Loucy (cell line): ENCODE measurements at regions not wholly inside any gene's neighbourhood (a gene's known extent, or its start where the extent isn't known, plus 50 kb on each side); places are given as distances from the start of the nearest gene placed in this dataset.

Experiments
- CTCF ChIP-seq: fragments of 200-600 bp; sonication (generic); conservative IDR thresholded peaks from 2 replicates; pipeline ENCODE4 v1.5.1; 2014; ENCODE audit warnings: mild to moderate bottlenecking, antibody characterized with exemption, low read length
- EZH2phosphoT487 ChIP-seq: fragments of 200-600 bp; IDR thresholded peaks from 2 replicates; pipeline ENCODE4 v1.6.1; 2018; ENCODE audit warnings: antibody characterized with exemption, mild to moderate bottlenecking, moderate library complexity, borderline replicate concordance

DNA sequence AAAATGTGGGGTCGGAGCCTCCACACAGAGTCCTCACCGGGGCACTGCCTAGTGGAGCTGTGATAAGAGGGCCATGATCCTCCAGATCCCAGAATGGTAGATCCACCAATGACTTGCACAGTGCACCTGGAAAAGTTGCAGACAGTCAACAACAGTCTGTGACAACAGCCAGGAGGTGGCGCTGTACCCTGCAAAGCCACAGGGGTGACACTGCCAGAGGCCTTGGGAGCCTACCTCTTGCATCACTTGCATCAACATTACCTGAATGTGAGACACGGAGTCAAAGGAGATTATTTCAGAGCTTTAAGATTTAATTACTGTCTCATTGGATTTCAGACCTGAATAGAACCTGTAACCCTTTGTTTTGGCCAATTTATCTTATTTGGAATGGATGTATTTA lies 614.1 kb upstream of the CDH9 start:
- TF ChIP-seq CTCF (no peak; the same call in 1 of the 2 replicates), EZH2phosphoT487 (no peak)
